Hepatocyte (in vitro differentiated cells): ENCODE measurements at regions not wholly inside any gene's neighbourhood (a gene's known extent, or its start where the extent isn't known, plus 50 kb on each side); places are given as distances from the start of the nearest gene placed in this dataset.

Experiments used
- DNase-seq: peaks from one replicate; pipeline ENCODE4 v3.0.0-alpha.2; 2016; ENCODE audit warnings: low spot score
- H2AFZ ChIP-seq: fragments of 200-600 bp; sonication (generic); 2 replicates; pipeline ENCODE4 v1.6.0; 2016; ENCODE audit warnings: antibody characterized with exemption, mild to moderate bottlenecking
- H3K27ac ChIP-seq: fragments of 200-600 bp; sonication (generic); 2 replicates; pipeline ENCODE4 v1.5.1; 2016; ENCODE audit warnings: mild to moderate bottlenecking
- H3K27me3 ChIP-seq: fragments of 200-600 bp; sonication (generic); 2 replicates; pipeline ENCODE4 v1.6.1; 2016
- H3K36me3 ChIP-seq: fragments of 200-600 bp; sonication (generic); replicated peaks from 2 replicates; pipeline ENCODE4 v1.5.1; 2016; ENCODE audit warnings: low read depth; ENCODE audit not compliant: insufficient read depth
- H3K4me1 ChIP-seq: fragments of 200-600 bp; sonication (generic); 2 replicates; pipeline ENCODE4 v1.5.1; 2016; ENCODE audit warnings: mild to moderate bottlenecking, moderate library complexity; ENCODE audit not compliant: insufficient read depth
- H3K4me2 ChIP-seq: fragments of 200-600 bp; sonication (generic); 2 replicates; pipeline ENCODE4 v1.6.0; 2016
- H3K4me3 ChIP-seq: fragments of 200-600 bp; sonication (generic); 2 replicates; pipeline ENCODE4 v1.5.1; 2016; ENCODE audit warnings: mild to moderate bottlenecking
- H3K79me2 ChIP-seq: fragments of 200-600 bp; sonication (generic); 2 replicates; pipeline ENCODE4 v1.6.0; 2017; ENCODE audit warnings: mild to moderate bottlenecking
- H3K9me2 ChIP-seq: fragments of 200-600 bp; sonication (generic); replicated peaks from 2 replicates; pipeline ENCODE4 v1.6.0; 2017; ENCODE audit warnings: mild to moderate bottlenecking; ENCODE audit not compliant: insufficient read depth
- H3K9me3 ChIP-seq: fragments of 200-600 bp; sonication (generic); 2 replicates; pipeline ENCODE4 v1.5.1; 2016; ENCODE audit warnings: low read depth, mild to moderate bottlenecking
- H4K20me1 ChIP-seq: fragments of 200-600 bp; sonication (generic); 2 replicates; pipeline ENCODE4 v1.6.0; 2016; ENCODE audit warnings: mild to moderate bottlenecking; ENCODE audit not compliant: insufficient read depth, poor library complexity, severe bottlenecking
- EZH2 ChIP-seq: fragments of 200-600 bp; sonication (generic); IDR thresholded peaks from 2 replicates; pipeline ENCODE4 v1.6.1; 2016; ENCODE audit warnings: antibody characterized with exemption, mild to moderate bottlenecking, borderline replicate concordance
- EZH2phosphoT487 ChIP-seq: fragments of 200-600 bp; sonication (generic); IDR thresholded peaks from one replicate; pipeline ENCODE4 v1.6.1; 2018; ENCODE audit warnings: antibody characterized with exemption, mild to moderate bottlenecking, low read depth, moderate library complexity; ENCODE audit not compliant: unreplicated experiment, severe bottlenecking
- WGBS: methylation state at CpG from one replicate; pipeline ENCODE4 v1.1.6; 2016; ENCODE audit warnings: low lambda C conversion rate; ENCODE audit errors: missing lambda C conversion rate; 5-methylcytosine and 5-hydroxymethylcytosine counted together
- TF ChIP-seq, protein P1 (sequence below): fragments of 200-600 bp; sonication (generic); IDR thresholded peaks from 2 replicates; pipeline ENCODE4 v1.5.1; 2016; ENCODE audit warnings: antibody characterized with exemption, mild to moderate bottlenecking; ENCODE audit not compliant: poor library complexity

DNA sequence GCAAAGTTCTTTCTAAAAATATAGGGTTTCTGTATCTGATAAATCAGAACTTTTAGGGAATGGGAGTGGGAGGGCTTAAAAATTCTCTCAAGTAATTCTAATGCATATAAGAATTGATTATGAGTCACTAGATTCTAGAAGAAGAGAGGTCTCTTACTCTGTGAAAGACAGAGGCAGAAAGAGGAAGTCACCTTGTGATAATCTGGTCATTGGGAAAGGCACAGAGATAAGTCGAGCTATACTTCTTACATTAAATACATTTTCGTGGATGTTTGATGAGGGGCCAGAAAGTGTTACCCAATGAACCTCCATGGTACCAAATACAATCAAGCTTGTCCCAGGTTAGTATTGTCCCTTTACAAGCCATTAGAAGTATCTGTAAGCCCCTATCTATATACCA, 134.4 kb downstream of the MAD2L1 start:
- WGBS = 93% methylated on average over 2 of the region's 2 CpGs
- no peaks in the 10 kb centered on the region for H3K79me2 ChIP-seq
- no peak overlapping the region for H3K27ac ChIP-seq
- no peaks in the 10 kb centered on the region for H4K20me1 ChIP-seq
- no peak overlapping the region for H3K4me2 ChIP-seq
- DNase-seq = no peak
- H3K9me2 ChIP-seq = no peaks in the 10 kb centered on the region
- TF ChIP-seq EZH2phosphoT487 (no peak), EZH2 (no peak)
- TF ChIP-seq, protein P1, sequence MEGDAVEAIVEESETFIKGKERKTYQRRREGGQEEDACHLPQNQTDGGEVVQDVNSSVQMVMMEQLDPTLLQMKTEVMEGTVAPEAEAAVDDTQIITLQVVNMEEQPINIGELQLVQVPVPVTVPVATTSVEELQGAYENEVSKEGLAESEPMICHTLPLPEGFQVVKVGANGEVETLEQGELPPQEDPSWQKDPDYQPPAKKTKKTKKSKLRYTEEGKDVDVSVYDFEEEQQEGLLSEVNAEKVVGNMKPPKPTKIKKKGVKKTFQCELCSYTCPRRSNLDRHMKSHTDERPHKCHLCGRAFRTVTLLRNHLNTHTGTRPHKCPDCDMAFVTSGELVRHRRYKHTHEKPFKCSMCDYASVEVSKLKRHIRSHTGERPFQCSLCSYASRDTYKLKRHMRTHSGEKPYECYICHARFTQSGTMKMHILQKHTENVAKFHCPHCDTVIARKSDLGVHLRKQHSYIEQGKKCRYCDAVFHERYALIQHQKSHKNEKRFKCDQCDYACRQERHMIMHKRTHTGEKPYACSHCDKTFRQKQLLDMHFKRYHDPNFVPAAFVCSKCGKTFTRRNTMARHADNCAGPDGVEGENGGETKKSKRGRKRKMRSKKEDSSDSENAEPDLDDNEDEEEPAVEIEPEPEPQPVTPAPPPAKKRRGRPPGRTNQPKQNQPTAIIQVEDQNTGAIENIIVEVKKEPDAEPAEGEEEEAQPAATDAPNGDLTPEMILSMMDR = no peak
- H3K4me3 ChIP-seq = no peak overlapping the region
- H3K36me3 ChIP-seq = no peaks in the 10 kb centered on the region
- H3K4me1 ChIP-seq = no peaks in the 10 kb centered on the region
- H3K27me3 ChIP-seq = peaks cover 3% of the 10 kb centered on the region
- H2AFZ ChIP-seq = no peak overlapping the region
- no peaks in the 10 kb centered on the region for H3K9me3 ChIP-seq

DNA sequence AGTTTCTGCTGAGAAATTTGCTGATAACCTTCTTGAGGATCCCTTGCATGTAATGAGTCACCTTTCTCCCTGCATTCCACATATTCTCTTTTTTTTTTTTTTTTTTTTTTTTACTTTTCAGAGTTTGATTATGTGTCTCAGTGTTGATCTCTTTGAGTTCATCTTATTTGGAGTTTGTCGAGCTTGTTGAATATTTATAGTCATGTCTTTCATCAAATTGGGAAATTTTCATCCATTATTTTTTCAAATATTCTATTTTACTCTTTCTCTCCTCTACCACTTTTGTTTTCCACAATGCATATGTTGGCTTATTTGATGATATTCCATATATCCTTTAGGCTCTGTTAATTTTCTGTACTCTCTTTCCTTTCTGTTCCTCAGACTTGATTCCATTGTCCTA, 136.1 kb downstream of the MAD2L1 start:
- H3K4me1 ChIP-seq = no peaks in the 10 kb centered on the region
- H3K27me3 ChIP-seq = no peaks in the 10 kb centered on the region
- H2AFZ ChIP-seq = no peak overlapping the region
- no peaks in the 10 kb centered on the region for H3K36me3 ChIP-seq
- no peak overlapping the region for H3K27ac ChIP-seq
- H3K79me2 ChIP-seq = no peaks in the 10 kb centered on the region
- no peaks in the 10 kb centered on the region for H4K20me1 ChIP-seq
- H3K9me3 ChIP-seq = no peaks in the 10 kb centered on the region
- H3K9me2 ChIP-seq = no peaks in the 10 kb centered on the region
- no peak overlapping the region for H3K4me2 ChIP-seq
- DNase-seq = no peak
- TF ChIP-seq EZH2 = no peak
- TF ChIP-seq EZH2phosphoT487 = no peak
- TF ChIP-seq, protein P1 = no peak
- WGBS = 100% methylated on average over 1 of the region's 1 CpG
- H3K4me3 ChIP-seq = no peak overlapping the region

DNA sequence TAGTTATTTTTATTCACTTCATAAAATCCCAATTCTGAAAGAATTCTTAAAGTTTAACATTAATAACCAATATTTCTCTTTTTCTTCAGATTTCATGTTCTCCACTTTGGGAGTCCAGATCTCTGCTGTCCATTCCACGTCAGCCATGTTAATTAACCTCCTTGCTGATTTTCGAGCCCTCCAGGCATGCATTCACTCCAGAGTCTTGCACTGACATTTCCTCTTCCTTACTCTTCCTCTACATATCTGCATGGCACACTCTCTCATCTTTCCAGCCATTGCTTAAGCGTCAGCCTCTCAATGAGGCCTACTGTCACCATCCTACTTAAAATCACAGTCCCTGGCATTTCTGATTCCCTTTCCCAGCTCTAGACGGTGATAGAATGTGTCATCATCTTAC, 144.8 kb downstream of the MAD2L1 start:
- H3K27me3 ChIP-seq = no peaks in the 10 kb centered on the region
- H3K4me3 ChIP-seq = no peak overlapping the region
- no peak for DNase-seq
- no peak overlapping the region for H3K27ac ChIP-seq
- no peaks in the 10 kb centered on the region for H3K36me3 ChIP-seq
- no peak overlapping the region for H2AFZ ChIP-seq
- H4K20me1 ChIP-seq = no peaks in the 10 kb centered on the region
- WGBS = 90% methylated on average over 4 of the region's 4 CpGs
- H3K9me2 ChIP-seq = no peaks in the 10 kb centered on the region
- no peak overlapping the region for H3K4me2 ChIP-seq
- no peak for TF ChIP-seq EZH2
- TF ChIP-seq, protein P1 = no peak
- TF ChIP-seq EZH2phosphoT487 = no peak
- H3K79me2 ChIP-seq = no peaks in the 10 kb centered on the region
- no peaks in the 10 kb centered on the region for H3K4me1 ChIP-seq
- no peaks in the 10 kb centered on the region for H3K9me3 ChIP-seq

DNA sequence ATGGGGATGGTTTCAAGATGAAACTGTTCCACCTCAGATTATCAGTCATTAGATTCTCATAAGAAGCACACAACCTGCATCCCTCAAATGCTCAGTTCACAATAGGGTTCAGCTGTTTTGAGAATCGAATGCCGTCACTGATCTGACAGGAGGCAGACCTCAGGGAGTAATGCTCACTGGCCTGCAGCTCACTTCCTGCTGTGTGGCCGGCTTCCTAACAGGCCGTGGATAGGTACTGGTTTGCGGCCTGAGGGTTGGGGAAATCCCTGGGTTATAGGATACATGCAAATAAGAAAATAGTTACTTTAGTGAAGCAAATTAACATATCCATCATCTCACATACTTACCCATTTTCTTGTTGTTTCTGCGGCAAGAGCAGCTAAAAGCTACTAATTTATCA, 160.4 kb downstream of the MAD2L1 start:
- Histone ChIP-seq H3K9me2 (no peaks in the 10 kb centered on the region), H3K27me3 (no peaks in the 10 kb centered on the region), H2AFZ (no peak overlapping the region), H3K4me3 (no peak overlapping the region), H3K27ac (no peak overlapping the region), H3K4me2 (no peak overlapping the region), H3K9me3 (no peaks in the 10 kb centered on the region), H3K36me3 (no peaks in the 10 kb centered on the region), H3K79me2 (no peaks in the 10 kb centered on the region), H4K20me1 (no peaks in the 10 kb centered on the region), H3K4me1 (no peaks in the 10 kb centered on the region)
- no peak for DNase-seq
- no peak for TF ChIP-seq EZH2phosphoT487
- TF ChIP-seq, protein P1 = no peak
- 88% methylated on average over 6 of the region's 6 CpGs for WGBS
